HG03139 (cell line): ENCODE measurements at regions not wholly inside any gene's neighbourhood (a gene's known extent, or its start where the extent isn't known, plus 50 kb on each side); places are given as distances from the start of the nearest gene placed in this dataset.
"Not testable (repeated sequence)": the region's sequence is repeated elsewhere in the genome, so short reads cannot be mapped to it uniquely, and the experiment has no call there.

Experiments used
- ATAC-seq: cut with Tn5 transposase; IDR thresholded peaks from one replicate; pipeline ENCODE4 v1.9.1; 2021; ENCODE audit not compliant: unreplicated experiment

GRCh38 chr2:215833531-215834162 is 179.7 kb downstream of the MREG start:
- ATAC-seq = no peak

- no peak for ATAC-seq
These were observed 180.6 kb downstream of the MREG start for GRCh38 chr2:215832791-215833190.

- ATAC-seq = peak; percentile 36
These were observed 181.9 kb downstream of the MREG start for GRCh38 chr2:215831296-215831913.

GRCh38 chr2:215830304-215830703 is 183.0 kb downstream of the MREG start:
- ATAC-seq = no peak

- no peak for ATAC-seq
These were observed 184.1 kb downstream of the MREG start for GRCh38 chr2:215829261-215829660.

GRCh38 chr2:215828528-215829184 is 184.7 kb downstream of the MREG start:
- peak; percentile 80 for ATAC-seq

- ATAC-seq = no peak
These were observed 186.4 kb downstream of the MREG start for GRCh38 chr2:215826838-215827441.

- no peak for ATAC-seq
These were observed 187.0 kb downstream of the MREG start for GRCh38 chr2:215826376-215826775.

- ATAC-seq = no peak
These were observed 187.6 kb downstream of the MREG start for GRCh38 chr2:215825707-215826106.

- not testable (repeated sequence) for ATAC-seq
These were observed 192.1 kb downstream of the MREG start for GRCh38 chr2:215821298-215821697.

GRCh38 chr2:215819713-215820112 is 193.6 kb downstream of the MREG start:
- ATAC-seq = not testable (repeated sequence)

GRCh38 chr2:215817046-215817445 is 196.3 kb downstream of the MREG start:
- no peak for ATAC-seq

GRCh38 chr2:215816424-215816823 is 196.9 kb downstream of the MREG start:
- ATAC-seq = no peak

- ATAC-seq = no peak
These were observed 197.4 kb downstream of the MREG start for GRCh38 chr2:215815960-215816359.

GRCh38 chr2:215812966-215813365 is 200.4 kb downstream of the MREG start:
- ATAC-seq = no peak

- peak; percentile 96 for ATAC-seq
These were observed 201.7 kb downstream of the MREG start for GRCh38 chr2:215811409-215812345.

GRCh38 chr2:215811003-215811402 is 202.3 kb downstream of the MREG start:
- ATAC-seq = peak; percentile 27

- ATAC-seq = no peak
These were observed 204.4 kb downstream of the MREG start for GRCh38 chr2:215808996-215809395.

- no peak for ATAC-seq
These were observed 205.2 kb downstream of the MREG start for GRCh38 chr2:215808194-215808593.

GRCh38 chr2:215805493-215805892 is 207.9 kb downstream of the MREG start:
- ATAC-seq = no peak

GRCh38 chr2:215803150-215803549 is 210.2 kb downstream of the MREG start:
- ATAC-seq = no peak
